ENCODE measurements at regions not wholly inside any gene's neighbourhood (a gene's known extent, or its start where the extent isn't known, plus 50 kb on each side); places are given as distances from the start of the nearest gene placed in this dataset.

DNA sequence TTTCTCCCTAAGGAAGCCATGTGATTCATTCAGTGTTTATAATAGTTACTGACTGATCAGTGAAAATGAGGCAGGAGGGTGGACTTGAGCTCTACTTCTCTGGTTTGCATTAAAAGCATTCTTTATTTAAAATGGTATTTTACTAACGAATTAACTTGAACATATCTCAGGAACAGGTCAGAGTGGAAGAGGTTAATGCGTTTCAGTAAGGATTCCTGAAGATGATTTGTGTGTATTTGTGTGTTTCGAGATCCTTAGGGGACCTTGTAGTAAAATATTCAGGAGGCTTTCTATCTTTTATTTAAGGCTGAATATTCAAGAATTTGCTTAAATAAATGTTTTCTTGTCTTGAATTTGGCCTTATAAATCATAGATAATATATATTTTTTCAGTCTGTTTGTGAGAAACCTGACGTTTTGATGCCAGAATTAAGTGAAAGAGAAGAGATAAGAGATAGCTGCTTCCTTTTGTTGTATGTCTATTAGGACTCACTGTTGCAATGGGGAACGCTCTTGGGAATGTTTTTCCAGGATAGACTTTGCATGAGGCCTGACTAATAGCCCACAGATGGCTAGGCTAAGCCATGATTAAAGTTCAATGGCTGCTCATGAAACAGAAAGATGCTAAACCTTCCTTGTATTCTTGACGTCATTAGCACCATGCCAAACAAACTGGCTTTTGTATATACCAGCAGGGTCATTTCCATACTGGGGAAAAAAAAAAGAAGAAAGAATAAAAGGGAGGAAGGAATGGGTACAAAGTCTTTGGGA is 93.8 kb upstream of the MTPN start:
- Histone ChIP-seq H3K36me3 (ENCODE audit: insufficient read depth, low read length) (no peaks in the 10 kb centered on the region), H3K9ac (ENCODE audit: low read length) (no peak overlapping the region), H3K9me3 (ENCODE audit: insufficient read depth, low read depth, low read length) (no peaks in the 10 kb centered on the region), H3K27me3 (ENCODE audit: insufficient read depth, low read length) (no peaks in the 10 kb centered on the region), H3K4me2 (ENCODE audit: low read length) (no peak overlapping the region), H3K27ac (ENCODE audit: low read depth, low read length) (no peak overlapping the region), H3K4me3 (ENCODE audit: insufficient read depth, low read depth, low read length) (no peak overlapping the region), H2AFZ (ENCODE audit: low read depth, low read length) (no peak overlapping the region), H3K4me1 (ENCODE audit: insufficient read depth, low read length) (no peaks in the 10 kb centered on the region), H3K79me2 (ENCODE audit: insufficient read depth, low read length) (no peaks in the 10 kb centered on the region), H4K20me1 (ENCODE audit: insufficient read depth, low read length) (no peaks in the 10 kb centered on the region)
- DNase-seq (ENCODE audit: low read depth) (no peak), FAIRE-seq (no peak)
- no peak for TF ChIP-seq EZH2 (IDR thresholded peaks at IDR 0.05; ENCODE audit: insufficient read depth, low read length)
- TF ChIP-seq, protein P1, sequence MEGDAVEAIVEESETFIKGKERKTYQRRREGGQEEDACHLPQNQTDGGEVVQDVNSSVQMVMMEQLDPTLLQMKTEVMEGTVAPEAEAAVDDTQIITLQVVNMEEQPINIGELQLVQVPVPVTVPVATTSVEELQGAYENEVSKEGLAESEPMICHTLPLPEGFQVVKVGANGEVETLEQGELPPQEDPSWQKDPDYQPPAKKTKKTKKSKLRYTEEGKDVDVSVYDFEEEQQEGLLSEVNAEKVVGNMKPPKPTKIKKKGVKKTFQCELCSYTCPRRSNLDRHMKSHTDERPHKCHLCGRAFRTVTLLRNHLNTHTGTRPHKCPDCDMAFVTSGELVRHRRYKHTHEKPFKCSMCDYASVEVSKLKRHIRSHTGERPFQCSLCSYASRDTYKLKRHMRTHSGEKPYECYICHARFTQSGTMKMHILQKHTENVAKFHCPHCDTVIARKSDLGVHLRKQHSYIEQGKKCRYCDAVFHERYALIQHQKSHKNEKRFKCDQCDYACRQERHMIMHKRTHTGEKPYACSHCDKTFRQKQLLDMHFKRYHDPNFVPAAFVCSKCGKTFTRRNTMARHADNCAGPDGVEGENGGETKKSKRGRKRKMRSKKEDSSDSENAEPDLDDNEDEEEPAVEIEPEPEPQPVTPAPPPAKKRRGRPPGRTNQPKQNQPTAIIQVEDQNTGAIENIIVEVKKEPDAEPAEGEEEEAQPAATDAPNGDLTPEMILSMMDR (IDR thresholded peaks at IDR 0.05; ENCODE audit: insufficient read depth, low read depth, low read length), result no peak
- H3K4me3 Mint-ChIP-seq (ENCODE audit: unreplicated experiment), result no peak overlapping the region
- no peaks in the 10 kb centered on the region for H3K36me3 Mint-ChIP-seq (ENCODE audit: low read depth, unreplicated experiment)
- H3K9me3 Mint-ChIP-seq (ENCODE audit: unreplicated experiment), result no peaks in the 10 kb centered on the region
- no peaks in the 10 kb centered on the region for H3K27me3 Mint-ChIP-seq (ENCODE audit: low read depth, unreplicated experiment)
- H3K27ac Mint-ChIP-seq (ENCODE audit: unreplicated experiment), result no peak overlapping the region
- H3K4me1 Mint-ChIP-seq (ENCODE audit: low read depth, unreplicated experiment), result peaks cover 2% of the 10 kb centered on the region

DNA sequence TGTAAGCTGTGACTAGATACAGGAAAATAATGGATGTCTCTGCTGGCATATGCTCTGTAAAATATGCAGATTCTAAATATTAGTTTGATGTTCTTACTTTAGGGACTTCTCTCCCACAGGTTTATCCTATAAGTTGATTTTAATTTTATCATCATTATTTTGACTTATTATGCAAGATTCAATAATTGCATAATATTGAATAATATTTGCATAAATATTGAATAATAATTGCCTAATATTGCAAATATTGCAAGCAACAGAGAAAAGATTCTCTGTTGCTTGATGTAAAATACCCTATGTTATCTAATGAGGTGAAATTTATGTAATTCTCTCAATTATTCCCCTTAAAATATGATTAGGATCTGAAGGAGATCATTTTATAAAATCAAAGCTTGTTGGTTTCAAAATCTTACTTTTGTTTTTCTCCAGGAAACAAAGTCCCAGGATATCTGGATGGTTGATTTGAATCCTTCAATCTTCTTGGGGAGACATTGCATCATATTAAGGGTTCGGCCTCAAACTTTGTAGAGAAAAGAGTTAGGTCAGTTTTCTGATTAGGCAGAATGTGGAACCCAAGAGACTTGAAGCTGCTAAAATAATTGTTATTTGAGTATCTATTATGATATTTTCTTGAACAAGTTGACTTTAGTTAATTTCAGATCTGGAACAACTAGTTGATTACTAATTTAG is 92.8 kb upstream of the MTPN start:
- Mint-ChIP-seq H3K27me3 (ENCODE audit: low read depth, unreplicated experiment) (no peaks in the 10 kb centered on the region), H3K4me3 (ENCODE audit: unreplicated experiment) (no peak overlapping the region), H3K27ac (ENCODE audit: unreplicated experiment) (no peak overlapping the region), H3K4me1 (ENCODE audit: low read depth, unreplicated experiment) (peaks cover 3% of the 10 kb centered on the region), H3K36me3 (ENCODE audit: low read depth, unreplicated experiment) (no peaks in the 10 kb centered on the region), H3K9me3 (ENCODE audit: unreplicated experiment) (no peaks in the 10 kb centered on the region)
- no peak for DNase-seq (ENCODE audit: low read depth)
- H3K36me3 ChIP-seq (ENCODE audit: insufficient read depth, low read length), result no peaks in the 10 kb centered on the region
- H3K4me2 ChIP-seq (ENCODE audit: low read length), result no peak overlapping the region
- TF ChIP-seq, protein P1 (IDR thresholded peaks at IDR 0.05; ENCODE audit: insufficient read depth, low read depth, low read length), result no peak
- no peak for TF ChIP-seq EZH2 (IDR thresholded peaks at IDR 0.05; ENCODE audit: insufficient read depth, low read length)
- no peaks in the 10 kb centered on the region for H3K79me2 ChIP-seq (ENCODE audit: insufficient read depth, low read length)
- H2AFZ ChIP-seq (ENCODE audit: low read depth, low read length), result no peak overlapping the region
- no peaks in the 10 kb centered on the region for H3K27me3 ChIP-seq (ENCODE audit: insufficient read depth, low read length)
- H3K4me3 ChIP-seq (ENCODE audit: insufficient read depth, low read depth, low read length), result no peak overlapping the region
- no peaks in the 10 kb centered on the region for H4K20me1 ChIP-seq (ENCODE audit: insufficient read depth, low read length)
- H3K27ac ChIP-seq (ENCODE audit: low read depth, low read length), result no peak overlapping the region
- FAIRE-seq, result no peak
- no peaks in the 10 kb centered on the region for H3K9me3 ChIP-seq (ENCODE audit: insufficient read depth, low read depth, low read length)
- no peak overlapping the region for H3K9ac ChIP-seq (ENCODE audit: low read length)
- H3K4me1 ChIP-seq (ENCODE audit: insufficient read depth, low read length), result no peaks in the 10 kb centered on the region

DNA sequence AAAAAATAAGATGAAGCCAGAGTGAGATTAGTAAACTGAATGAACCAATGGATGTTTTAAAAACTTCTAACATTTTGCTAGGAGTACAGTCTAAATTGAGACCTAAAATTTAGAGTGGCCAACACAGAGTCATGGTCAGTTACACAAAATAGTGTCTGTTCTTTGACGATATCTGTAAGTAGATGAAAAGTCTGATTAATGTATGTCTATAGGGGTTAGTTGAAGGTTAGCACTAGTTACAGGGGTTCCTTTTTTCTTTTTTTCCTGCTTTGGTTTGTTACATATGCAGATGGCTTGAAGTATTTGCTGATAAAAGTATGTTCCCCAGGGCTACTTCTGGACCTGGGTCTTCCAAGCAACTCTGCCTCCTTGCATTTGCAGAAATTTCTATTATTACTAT is 90.1 kb upstream of the MTPN start:
- Mint-ChIP-seq H3K9me3 (ENCODE audit: unreplicated experiment) (no peaks in the 10 kb centered on the region), H3K4me1 (ENCODE audit: low read depth, unreplicated experiment) (peaks cover 12% of the 10 kb centered on the region), H3K36me3 (ENCODE audit: low read depth, unreplicated experiment) (peaks cover 1% of the 10 kb centered on the region), H3K27me3 (ENCODE audit: low read depth, unreplicated experiment) (peaks cover 3% of the 10 kb centered on the region), H3K27ac (ENCODE audit: unreplicated experiment) (no peak overlapping the region), H3K4me3 (ENCODE audit: unreplicated experiment) (no peak overlapping the region)
- no peaks in the 10 kb centered on the region for H3K27me3 ChIP-seq (ENCODE audit: insufficient read depth, low read length)
- no peak overlapping the region for H3K27ac ChIP-seq (ENCODE audit: low read depth, low read length)
- H3K9me3 ChIP-seq (ENCODE audit: insufficient read depth, low read depth, low read length), result no peaks in the 10 kb centered on the region
- H3K4me1 ChIP-seq (ENCODE audit: insufficient read depth, low read length), result no peaks in the 10 kb centered on the region
- FAIRE-seq (no peak), DNase-seq (ENCODE audit: low read depth) (no peak)
- no peak overlapping the region for H3K9ac ChIP-seq (ENCODE audit: low read length)
- H3K4me2 ChIP-seq (ENCODE audit: low read length), result no peak overlapping the region
- TF ChIP-seq, protein P1 (IDR thresholded peaks at IDR 0.05; ENCODE audit: insufficient read depth, low read depth, low read length), result no peak
- no peak for TF ChIP-seq EZH2 (IDR thresholded peaks at IDR 0.05; ENCODE audit: insufficient read depth, low read length)
- H3K36me3 ChIP-seq (ENCODE audit: insufficient read depth, low read length), result no peaks in the 10 kb centered on the region
- H3K79me2 ChIP-seq (ENCODE audit: insufficient read depth, low read length), result no peaks in the 10 kb centered on the region
- H4K20me1 ChIP-seq (ENCODE audit: insufficient read depth, low read length), result no peaks in the 10 kb centered on the region
- H2AFZ ChIP-seq (ENCODE audit: low read depth, low read length), result no peak overlapping the region
- no peak overlapping the region for H3K4me3 ChIP-seq (ENCODE audit: insufficient read depth, low read depth, low read length)
